HTR-8/SVneo (cell line): ENCODE measurements at regions not wholly inside any gene's neighbourhood (a gene's known extent, or its start where the extent isn't known, plus 50 kb on each side); places are given as distances from the start of the nearest gene placed in this dataset.

Source experiments
- DNase-seq: peaks from one replicate; pipeline ENCODE4 v3.0.0; 2011; ENCODE audit warnings: low spot score, mixed read lengths; ENCODE audit not compliant: insufficient read length
- FAIRE-seq: peaks from 2 replicates; lab custom pipeline; 2011; peaks lifted over from hg19 to GRCh38; lab: Jason Lieb, UNC

DNA sequence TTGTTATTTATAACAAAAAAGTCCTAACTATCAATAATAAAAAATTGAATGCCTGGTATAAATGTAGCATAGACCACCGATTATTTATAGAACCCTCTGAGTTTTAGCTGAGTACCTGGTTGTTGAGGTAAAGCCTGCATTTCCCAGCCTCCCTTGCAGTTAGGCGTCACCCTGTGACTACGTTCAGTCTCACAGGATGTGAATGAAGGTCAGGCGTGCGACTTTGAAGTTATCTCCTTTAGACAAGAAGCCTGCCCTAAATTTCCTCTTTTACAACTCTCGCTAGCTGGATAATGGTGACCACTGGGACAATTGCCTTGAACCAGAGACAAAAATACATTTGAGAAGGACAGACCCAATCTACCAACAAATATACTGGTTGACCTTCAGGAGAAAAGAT, 67.5 kb upstream of the TES start:
- no peak for FAIRE-seq
- no peak for DNase-seq

DNA sequence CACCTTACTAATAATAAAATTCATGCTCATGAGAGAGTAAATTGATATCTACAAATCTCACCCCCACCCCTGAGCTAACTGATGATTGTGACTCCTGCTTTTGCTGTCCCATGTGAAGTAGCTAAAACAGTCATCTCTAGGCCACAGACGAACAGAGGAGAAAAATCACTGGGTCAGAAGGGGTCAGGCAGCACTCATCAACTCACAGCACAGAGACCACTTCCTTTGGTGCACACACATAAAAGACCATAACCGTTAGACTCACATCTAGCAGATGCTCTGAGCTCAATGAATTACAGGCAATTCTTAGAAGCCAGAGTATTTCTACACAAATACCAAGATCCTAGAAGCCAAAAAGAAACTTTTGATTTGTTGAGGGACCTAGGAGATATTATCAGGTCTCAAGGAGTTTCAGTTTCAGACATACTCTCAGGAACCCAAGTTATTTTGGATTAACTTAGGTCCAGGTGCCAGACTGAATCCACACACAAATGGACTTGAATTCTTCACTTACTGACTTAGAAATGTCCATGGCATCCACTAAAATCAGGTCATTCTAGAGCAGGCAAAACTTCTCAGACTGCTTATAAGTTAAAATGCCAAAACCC, 65.0 kb upstream of the TES start:
- FAIRE-seq = no peak
- DNase-seq = no peak

DNA sequence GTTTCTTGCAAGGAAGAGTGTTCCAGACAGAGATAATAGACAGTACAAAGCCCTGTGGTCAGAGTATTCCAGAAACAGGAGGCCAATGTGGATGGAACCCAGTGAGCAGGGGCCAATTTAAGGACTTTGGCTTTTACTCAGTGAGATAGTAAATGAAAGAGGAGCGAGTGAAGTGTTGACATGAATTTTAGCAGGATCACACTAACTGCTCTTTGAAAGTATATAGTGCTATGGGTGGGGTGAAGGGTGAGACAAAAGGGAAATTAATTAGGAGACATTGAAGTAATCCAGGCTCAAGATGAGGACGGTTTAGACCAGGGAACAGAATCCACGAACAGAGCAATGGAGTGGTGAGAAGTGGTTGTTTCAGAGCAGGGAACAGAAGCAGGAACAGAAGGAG, 62.2 kb upstream of the TES start:
- no peak for FAIRE-seq
- DNase-seq = no peak

DNA sequence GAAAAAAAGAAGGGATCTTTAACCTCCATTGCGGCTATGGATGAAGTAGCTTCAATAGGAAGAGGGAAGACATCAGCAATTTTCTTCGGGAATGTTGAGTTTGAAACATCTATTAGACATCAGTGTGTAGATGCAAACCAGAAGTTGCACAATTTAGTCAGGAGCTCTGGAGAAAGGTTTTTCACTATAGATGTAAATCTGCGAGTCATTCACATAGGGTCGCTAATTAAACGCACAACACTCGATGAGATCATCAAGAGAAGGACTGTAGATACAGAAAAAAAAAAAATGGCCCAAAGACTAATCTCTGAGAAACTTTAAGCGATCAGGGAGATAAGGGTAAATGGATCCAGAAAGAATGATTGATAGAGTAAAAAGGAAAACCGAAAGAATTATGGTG, 61.7 kb upstream of the TES start:
- FAIRE-seq = no peak

DNA sequence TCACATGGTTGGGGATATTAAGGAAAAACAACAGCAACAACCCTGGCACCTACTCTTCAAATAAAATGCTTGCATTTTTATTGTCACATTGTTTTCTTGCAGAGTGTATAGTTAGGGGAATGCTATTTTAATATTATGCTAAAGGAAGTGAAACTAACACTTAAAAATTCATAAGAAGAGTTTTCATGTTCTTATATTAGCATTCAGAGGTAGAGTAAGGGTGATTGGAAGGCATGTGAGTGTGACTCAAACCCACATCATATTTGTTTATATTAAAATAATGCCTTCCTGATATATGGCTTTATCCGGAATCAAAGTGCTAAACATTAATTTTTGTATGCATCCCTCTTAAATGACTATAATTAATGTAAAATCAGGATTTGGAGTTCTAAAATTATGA, 59.8 kb upstream of the TES start:
- no peak for FAIRE-seq

More for the DNA sequence above, 61.7 kb upstream of the TES start:
- DNase-seq = no peak

DNA sequence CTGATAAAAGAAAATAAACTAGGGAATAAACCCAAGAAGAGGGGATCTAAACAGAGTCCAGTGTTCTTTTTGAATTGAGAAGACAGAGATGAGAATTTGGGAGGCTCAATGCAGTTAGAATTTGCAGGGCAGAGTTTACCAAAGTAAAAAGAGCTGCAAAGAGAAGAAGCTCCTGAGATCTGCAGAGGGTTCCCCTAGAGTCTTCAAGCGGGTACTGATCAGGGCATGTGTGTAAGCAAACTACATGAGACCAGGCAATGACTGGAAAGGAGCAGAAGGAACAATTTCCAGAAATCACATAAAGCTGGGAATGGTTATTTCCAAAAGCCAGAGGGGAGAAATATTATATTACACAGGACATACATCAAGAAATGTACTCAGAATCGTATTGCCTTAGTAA, 58.1 kb upstream of the TES start:
- DNase-seq (no peak), FAIRE-seq (no peak)

More for the DNA sequence above, 59.8 kb upstream of the TES start:
- no peak for DNase-seq

DNA sequence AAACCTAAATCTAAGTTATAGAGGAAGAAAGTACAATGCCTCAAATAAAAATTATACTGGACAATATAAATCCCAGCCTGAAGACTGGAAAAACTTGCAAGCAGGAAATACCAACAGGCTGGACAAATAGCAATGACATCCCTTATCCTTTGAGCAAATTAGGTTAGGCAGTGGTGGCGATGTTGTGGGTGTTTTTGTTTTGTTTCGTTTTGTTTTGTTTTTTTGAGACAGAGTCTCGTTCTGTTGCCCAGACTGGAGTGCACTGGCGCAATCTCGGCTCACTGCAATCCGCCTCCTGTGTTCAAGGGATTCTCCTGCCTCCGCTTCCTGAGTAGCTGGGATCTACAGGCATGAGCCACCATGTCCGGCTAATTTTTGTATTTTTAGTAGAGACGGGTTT, 57.3 kb upstream of the TES start:
- no peak for FAIRE-seq
- DNase-seq = no peak

DNA sequence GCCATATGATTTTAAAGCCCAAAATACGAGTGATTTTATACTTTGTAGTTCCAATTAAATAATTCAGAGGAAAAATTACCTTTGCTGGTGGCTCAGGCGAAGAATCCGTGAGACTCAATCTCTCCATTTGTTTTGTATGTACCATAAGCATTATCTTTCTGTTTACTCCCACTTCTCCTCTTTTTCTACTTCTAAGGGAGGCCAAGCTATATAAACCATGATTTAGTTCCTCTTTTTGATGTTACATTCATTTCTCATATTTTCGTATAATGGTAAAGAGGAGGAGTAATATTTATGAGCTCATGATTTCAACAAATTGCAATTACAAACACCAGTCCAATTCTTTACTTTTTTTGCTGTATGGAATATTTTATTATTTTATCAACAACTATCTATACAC, 50.6 kb upstream of the TES start:
- no peak for FAIRE-seq
- no peak for DNase-seq
